GM21526 (cell line): ENCODE measurements at regions not wholly inside any gene's neighbourhood (a gene's known extent, or its start where the extent isn't known, plus 50 kb on each side); places are given as distances from the start of the nearest gene placed in this dataset.
"Not testable (repeated sequence)": the region's sequence is repeated elsewhere in the genome, so short reads cannot be mapped to it uniquely, and the experiment has no call there.

Experiments
- ATAC-seq: cut with Tn5 transposase; IDR thresholded peaks from one replicate; pipeline ENCODE4 v1.9.1; 2021; ENCODE audit warnings: moderate library complexity; ENCODE audit not compliant: unreplicated experiment, low FRiP score

DNA sequence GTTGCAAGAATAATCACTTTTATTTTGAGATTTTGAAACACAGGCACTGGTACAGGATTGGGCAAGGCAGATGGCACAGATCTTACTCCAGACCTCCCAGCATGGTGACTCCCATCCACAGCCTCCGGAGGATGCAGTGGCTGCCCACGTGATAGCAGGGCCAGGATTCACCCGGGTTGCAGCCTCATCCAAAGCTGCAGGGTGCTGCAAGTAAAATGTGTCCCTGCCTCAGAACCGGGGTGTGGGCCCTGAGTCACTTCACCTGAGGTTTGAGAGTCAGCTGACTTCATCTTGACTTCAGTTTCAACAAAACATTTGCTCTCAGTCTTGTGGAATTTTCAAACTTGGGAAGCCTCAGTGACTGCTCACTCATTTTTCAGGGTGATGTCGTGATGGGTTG, 201.9 kb downstream of the FGF9 start:
- ATAC-seq = no peak

DNA sequence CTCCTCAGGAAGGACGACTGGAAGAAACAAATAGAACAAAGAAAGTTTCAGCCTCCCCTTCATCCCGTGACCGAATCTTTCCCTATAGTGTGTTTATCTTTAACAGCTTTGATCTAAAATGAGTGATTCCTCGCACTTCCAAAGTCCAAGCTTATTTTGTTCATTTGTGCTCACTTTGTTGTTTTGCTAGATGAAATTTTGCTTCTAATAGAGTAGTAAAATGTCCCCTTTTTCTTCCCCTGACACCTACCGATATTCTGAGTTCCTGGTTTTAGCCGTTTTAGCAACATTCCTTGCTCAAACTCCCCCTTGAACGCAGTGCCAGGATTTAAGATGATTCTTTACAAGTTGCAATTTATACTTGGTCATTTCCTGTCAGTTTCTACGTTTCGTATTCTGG, 204.2 kb downstream of the FGF9 start:
- ATAC-seq = no peak

DNA sequence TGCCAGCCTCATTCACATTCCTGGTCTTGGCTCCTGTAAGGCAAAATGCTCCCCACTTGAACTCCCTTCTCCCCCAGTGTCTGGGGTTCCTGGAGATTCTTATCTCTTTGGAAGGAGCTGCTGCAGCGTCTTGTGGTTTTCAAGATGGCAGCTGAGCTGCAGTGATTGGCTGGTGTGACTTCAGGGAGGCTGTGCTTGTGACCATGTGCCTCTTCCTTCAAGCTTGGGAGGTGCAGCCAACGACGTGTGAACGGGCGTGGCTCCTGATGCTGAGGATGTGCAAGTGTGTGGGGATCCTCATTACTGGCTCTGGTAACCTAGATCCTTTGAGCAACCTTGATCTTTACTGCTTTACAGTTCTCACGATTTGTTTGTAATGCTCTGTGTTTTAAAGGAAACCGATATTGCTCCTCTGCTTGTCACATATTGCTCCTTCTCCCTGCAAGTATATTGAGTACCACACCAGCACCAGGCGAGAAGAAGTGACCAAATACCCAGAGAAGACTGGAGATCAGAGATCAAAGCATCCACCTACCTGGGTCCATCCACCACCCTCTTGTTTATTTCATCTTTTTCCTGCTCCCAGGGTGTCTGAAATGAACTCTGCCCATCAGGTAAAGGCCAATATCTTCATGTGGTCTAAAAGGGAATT, 208.5 kb downstream of the FGF9 start:
- ATAC-seq = no peak

DNA sequence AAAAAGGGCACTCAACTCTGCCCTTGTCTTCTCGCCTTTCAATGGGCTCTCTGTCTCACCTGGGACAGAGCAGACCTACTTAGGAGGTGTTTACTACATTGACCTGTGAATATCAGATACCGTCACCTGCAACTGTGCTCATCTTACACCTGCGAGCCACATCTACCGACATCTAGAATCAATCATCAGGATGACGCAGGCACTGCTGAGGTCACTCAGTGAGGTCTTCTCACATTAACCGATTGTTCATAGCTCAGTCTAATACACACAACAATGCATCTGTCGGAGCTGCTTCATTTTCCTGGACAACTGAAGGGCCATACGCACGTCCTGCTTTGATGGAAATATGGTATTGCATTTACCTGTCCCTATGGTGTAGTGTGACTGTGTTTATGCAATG, 211.9 kb downstream of the FGF9 start:
- ATAC-seq = no peak

DNA sequence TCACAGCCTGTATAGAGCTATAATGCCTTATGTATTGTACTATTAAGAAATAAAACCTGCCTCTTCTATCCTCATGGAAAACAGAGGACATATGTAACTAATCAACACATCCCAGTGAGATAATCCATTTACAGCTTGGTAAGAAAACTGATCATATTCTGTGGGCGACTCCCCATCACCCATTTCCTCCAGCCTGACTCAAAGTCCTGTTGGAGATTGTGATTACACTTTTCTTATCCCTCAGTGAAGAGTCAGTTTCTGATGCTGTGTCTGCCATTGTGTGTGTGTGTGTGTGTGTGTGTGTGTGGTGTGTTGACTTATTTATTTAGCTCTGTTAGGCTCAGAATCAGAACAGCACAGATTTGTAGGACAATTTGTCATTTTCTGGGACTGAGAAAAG, 212.8 kb downstream of the FGF9 start:
- no peak for ATAC-seq

DNA sequence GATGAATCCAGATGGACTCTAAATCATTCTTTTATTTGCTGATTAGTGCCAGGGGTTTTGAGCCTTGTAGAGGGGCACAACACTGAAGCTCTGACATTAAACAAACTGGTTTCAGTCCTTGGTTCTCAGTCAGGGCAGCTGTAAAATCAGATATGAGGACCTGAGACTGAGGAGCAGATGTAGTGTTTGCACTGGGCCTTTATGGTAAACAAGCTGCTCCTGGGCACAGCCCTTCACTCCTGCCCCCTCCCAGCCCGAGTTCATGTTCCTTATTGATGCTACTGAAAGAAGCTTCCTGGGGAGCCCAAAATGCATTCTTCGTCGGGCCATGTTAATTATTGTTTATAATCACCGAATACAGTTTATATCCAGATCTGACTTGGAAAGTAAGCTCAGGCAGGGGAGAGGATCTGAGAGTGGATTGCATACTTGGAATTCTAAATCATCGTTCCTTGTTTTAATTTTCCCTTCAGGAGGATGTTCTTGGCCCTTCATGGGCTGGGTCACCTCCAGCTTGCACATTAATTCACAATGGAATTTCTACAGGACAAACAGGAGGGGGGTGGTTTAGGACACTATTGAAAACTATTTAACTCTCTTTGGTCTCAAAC, 213.5 kb downstream of the FGF9 start:
- ATAC-seq = no peak

DNA sequence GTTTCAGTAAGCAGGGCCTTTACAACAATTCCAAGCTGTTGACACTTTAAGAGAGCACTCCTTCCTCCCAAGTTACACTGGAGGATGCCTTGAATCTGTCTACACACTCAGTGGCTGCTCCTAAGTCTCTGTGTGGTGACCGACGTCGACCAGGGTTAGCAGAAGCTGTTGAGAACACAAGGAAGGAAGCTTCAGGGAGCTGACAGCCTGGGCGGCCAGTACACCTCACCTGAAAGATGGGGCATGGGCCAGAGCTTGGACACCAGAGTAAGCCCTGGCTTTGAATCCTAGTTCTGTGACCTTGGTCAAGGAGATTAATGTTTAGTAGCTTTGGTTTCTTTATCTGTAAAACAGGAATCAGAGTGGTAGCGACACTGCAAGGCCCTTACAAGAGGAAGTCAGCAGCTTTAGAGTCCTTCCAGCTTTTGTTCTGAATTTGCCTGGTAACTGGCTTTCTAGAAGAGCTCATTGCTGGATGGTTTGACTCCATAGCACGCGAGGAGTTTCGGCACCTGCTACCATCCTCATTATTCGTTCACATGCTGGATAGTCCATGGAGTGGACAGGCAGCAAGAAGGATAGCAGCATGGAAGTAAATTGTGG, 214.2 kb downstream of the FGF9 start:
- ATAC-seq = no peak

DNA sequence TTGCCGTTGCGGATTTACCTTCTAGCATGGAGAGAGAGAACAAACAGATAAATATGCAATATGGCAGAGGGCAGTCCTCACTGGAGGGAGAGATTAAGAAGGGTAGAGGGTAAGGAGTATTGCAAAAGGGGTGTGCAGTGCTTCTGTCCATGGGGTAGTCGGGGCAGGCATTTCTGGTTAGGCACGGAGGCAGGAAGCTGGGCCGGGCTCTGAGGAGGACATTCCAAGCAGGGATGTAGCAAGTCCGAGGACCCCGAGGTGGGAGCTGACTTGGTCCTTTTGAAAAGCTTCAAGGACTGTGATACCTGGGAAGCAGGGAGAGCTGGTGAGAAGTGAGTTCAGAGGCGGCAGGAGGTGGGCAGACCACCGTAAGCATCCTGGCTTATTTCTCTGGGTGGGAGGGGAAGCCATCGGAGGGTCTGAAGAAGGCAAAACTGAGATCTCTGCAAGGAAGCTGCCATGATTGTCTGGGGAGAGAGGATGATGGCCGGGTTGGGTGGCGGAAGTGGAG, 214.9 kb downstream of the FGF9 start:
- no peak for ATAC-seq

DNA sequence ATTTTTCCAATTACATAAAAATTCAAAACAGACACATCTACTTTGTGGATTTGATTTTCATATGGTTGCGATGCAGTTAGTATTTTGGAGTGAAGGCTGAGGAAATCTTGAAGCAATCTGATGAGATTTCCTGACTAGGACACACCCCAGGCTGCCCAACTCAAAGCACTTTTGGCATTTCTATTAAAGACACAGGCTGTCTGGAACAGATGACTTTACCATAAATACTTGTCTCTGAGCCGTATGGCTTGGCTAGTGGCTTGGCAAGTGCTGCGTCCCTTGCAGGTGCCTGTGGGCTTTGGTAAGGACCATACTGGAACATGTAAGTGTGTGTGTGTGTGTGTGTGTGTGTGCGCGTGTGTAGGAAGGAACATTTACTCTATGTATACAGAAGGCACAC, 218.8 kb downstream of the FGF9 start:
- no peak for ATAC-seq

DNA sequence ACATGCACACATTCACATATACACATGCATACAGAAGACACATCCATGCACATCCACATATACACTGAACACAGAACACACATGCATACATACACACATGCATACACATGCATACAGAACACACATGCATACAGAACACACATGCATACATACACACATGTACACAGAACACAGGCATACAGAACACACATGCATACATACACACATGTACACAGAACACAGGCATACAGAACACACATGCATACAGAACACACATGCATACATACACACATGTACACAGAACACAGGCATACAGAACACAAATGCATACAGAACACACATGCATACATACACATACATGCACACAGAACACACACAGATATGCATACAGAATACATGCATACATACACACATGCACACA, 219.3 kb downstream of the FGF9 start:
- ATAC-seq = not testable (repeated sequence)

DNA sequence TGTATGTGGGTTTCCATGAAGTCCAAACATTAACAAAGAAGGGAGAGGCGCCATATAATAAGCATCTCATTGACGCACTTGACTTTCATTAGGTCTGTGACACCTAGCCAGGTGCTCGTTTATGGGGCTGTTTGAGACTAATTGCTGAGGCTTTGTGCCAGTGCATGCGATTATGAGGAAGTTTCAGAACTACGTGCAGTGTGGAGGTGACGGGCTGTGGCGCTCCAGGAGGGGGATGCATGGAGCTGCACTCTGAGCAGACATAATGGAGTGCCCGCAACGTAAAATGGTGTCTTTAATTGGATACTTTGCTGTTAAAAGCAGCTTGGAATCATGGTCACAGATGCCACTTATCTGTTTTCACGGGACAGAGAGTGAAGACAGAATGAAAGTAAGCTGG, 223.2 kb downstream of the FGF9 start:
- ATAC-seq = no peak

DNA sequence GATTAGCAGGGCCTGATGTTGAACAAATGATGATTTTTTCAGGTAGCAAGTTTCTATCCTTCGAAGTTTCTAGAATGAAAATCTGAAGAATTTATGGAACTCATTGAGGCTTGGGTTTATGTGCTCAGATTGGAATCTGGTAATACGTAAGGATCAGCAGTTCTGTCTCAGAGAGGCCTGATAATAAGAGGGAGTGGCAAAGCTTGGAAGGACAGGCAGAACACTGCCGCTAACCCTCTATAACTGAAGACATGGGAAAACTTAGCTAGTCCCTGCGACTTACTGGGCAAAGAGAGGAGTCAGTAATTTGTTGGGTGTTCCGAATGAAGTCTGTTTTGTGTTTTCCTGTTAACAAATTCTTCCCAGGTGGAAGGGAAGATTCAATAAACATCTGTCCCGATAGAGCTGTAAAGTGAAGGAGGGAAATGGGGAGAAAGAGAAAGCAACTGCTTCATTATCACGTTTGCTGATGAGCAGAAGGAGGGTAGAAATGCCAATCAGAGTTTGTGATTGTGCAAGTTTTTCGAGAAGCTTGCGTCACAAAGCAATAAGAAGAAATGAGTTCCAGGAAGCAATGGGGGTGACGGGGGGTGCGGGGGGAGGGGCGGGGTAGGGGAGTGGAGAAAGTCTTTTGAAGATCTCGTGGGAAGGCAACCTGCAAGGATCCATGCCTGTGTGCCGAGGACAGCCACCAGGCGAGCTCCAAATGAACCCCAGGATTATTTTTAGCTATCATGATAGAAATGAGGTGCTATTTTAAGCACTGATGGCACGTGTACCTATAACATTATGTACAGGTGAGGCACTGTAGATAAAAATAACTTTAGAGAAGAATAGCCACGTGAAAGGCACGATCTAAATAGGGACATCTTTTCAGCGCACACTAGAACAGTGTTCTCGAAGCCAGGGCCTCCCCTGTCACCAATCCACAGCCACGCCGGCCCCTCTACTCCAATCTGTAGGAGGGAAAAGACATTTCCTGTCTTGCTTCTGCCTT, 224.1 kb downstream of the FGF9 start:
- ATAC-seq = no peak

DNA sequence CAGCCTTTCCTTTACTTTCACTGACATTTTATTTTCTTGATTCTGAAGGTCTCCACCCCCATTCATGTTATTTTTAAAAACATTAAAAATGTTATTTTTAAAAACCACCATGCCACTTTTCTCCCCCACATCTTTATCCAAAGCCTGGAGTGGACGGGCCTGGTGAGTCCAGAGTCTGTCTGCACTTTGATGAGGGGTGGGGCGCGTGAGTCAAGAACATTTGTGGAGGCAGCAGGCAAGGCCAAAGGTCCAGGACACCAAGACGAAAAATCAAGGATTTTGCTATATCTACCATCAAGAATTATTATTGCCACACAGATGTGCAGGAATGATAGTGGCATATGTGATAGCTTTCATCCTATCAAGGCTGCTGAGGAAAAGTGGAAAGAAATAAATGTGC, 224.9 kb downstream of the FGF9 start:
- ATAC-seq = no peak

DNA sequence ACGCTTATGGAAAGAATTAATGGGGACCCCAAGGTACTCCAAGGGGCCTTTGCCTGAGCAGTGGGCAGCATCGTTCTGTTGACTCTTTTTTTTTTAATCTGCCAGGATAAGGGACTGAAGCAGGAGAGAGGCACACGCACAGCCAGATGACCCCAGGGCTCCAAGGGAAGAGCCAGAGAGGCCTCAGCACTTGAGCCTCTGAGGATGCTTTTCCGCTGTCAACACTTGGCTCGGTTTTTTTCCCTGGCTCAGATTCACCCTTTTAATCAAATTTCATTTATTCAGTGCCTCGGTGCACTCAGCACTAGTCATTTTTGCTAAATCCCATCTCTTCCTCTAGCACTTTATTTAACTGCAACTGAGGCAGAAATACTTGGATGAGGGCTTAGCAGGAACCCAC, 226.3 kb downstream of the FGF9 start:
- no peak for ATAC-seq

DNA sequence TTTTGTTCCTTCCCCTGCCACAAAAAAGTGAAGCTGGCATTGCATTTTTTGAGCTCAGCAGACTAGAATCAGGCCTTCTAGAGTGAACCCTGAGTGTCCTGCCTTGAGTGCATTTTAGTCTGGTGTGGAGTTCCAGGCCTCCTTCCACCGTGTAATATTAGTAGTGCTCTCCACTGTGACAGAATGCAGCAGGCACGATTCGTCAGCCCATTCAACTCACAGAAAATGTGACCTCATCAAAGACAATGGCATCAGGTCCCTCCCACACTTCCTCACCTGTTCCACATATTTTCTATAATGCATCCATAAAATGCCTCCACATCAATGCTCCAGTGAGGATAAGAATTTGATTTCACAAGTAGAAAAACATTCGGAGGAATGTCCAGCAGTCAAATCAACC, 227.6 kb downstream of the FGF9 start:
- no peak for ATAC-seq

DNA sequence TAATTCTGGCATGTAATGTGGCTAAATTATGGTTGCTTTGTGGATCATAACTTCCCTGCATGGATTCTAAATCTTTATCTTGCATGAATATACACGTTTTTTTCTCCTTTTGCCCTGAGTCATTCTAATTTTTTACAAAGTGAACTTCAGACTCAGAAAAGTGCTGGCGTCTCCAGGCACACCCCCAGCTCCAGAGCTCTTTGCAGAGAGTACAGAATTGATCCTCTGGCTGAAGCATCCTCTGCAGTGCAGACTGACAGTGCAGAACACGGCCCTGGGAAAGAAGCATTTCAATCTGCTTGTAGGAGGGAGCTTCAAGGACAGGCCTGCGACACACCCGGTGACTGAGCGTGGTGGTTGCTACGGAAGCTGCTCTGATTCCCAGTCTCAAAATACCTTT, 228.1 kb downstream of the FGF9 start:
- no peak for ATAC-seq

DNA sequence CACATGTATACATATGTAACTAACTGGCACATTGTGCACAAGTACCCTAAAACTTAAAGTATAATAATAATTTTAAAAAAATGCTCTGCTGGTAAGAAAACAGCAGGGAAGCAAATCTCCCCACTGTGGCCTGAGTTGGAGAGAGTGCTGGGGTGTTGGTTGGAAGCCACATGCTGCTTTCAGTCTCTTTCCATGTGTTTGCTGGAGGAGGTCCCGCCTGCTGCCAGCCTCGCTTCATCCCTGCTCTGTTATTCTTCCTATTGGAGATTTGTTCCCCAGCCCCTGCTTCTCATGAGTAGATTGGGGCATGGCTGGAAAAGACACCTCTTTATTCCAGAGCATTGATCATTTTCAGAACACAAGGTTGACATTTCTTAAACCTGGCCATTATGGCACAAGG, 230.5 kb downstream of the FGF9 start:
- no peak for ATAC-seq

DNA sequence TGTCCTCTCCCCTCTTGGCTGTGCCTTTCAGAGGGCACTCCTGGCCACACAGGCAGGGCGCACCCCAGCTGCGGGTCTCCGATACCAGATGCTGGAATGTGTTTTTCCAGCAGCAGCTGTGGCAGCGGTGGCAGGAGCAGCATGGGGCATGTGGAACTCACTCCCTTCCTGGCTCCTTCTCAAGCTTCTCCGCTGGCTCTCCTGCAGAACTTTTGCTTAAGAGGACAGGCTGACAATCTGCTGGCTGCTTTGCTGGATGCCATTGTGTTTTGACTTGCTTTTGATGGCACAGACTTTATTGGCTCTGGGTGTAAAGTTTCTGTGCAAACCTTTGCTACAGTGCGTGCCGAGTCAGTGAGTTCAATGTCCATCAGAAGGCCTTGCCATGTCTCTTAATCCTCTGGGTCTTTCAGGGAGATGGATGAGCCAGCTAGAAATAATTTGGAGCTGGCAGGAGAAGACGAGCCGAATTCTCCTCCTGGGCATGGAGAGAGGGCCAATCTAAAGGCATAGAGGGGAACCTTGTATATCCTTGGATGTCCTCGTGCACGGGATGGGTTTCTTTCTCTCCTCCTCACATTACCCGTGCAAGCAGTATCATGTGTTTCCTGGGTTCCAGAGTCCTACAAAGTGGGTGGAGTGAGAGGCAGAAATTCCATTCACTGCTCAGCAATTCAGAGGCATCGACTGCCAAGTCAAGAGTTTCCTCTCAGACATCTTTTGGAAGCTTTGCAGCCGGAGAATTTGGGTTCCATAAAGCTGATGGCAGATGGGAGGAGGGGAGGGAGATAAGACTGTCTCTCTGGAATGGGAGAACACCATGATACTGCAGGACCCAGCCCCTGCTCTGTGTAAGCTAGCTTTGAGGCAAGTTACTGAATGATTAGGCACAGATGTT, 231.2 kb downstream of the FGF9 start:
- ATAC-seq = no peak

DNA sequence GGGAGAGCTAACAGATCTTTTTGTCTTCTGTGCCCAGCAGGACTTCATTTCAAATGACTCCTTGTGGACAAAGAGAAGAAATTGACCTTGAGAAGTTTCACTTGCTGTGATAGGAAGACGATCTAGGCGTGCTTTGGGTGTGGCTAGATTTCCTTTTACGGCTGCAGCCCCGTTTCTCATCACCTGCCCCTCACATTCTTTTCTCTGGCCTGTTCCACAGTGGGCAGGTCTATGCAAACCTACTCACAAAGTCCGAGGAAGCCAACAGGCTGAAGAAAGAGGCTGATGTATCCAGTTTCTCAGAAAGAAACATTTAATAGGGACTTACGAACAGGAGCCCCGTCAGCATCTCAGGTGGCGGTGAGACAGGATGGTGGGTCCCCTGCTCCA, 231.8 kb downstream of the FGF9 start:
- ATAC-seq = no peak

DNA sequence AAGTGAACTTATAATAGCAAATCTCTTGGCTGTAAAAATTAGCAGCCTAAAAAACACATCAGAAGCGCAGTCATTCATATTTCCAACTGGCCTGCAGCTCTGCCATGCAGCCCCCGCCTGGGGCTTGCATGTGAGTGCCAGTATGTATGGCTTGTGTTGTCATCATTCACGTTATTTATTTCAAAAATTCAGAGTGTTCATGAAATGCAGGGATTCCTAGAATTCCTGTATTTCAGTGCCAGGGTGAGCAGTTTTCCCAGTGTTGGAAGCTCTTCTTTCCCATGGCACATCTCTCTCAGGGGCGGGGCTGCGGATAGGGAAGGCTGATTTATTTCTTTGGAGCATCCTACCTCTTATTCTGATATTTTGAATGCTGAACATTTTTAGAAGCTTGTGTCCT, 234.6 kb downstream of the FGF9 start:
- ATAC-seq = no peak
